Superior temporal gyrus (tissue), 1 donor: ENCODE measurements at regions not wholly inside any gene's neighbourhood (a gene's known extent, or its start where the extent isn't known, plus 50 kb on each side); places are given as distances from the start of the nearest gene placed in this dataset.

ENCODE experiments used
- DNase-seq: peaks from one replicate; pipeline ENCODE4 v3.0.0-alpha.2; 2016; ENCODE audit errors: extremely low spot score

- DNase-seq = no peak
These were observed 88.3 kb downstream of the ANKRD60 start for GRCh38 chr20:58139849-58140786.

GRCh38 chr20:58138395-58138794, 90.1 kb downstream of the ANKRD60 start:
- DNase-seq = no peak

- no peak for DNase-seq
These were observed 90.7 kb downstream of the ANKRD60 start for GRCh38 chr20:58137651-58138265.

- DNase-seq = no peak
These were observed 91.2 kb downstream of the ANKRD60 start for GRCh38 chr20:58137236-58137635.

- DNase-seq = no peak
These were observed 92.3 kb downstream of the ANKRD60 start for GRCh38 chr20:58136149-58136484.

- DNase-seq = no peak
These were observed 92.9 kb downstream of the ANKRD60 start for GRCh38 chr20:58135441-58136148.

- no peak for DNase-seq
These were observed 95.2 kb downstream of the ANKRD60 start for GRCh38 chr20:58133020-58133808.

GRCh38 chr20:58131551-58132142, 96.8 kb downstream of the ANKRD60 start:
- DNase-seq = no peak

- DNase-seq = no peak
These were observed 97.3 kb downstream of the ANKRD60 start for GRCh38 chr20:58131151-58131550.

GRCh38 chr20:58130581-58130980, 97.9 kb downstream of the ANKRD60 start:
- no peak for DNase-seq

- no peak for DNase-seq
These were observed 98.3 kb downstream of the ANKRD60 start for GRCh38 chr20:58130156-58130555.

GRCh38 chr20:58129721-58130151, 98.7 kb downstream of the ANKRD60 start:
- DNase-seq = no peak

- DNase-seq = no peak
These were observed 99.5 kb downstream of the ANKRD60 start for GRCh38 chr20:58128635-58129625.

- no peak for DNase-seq
These were observed 100.7 kb downstream of the ANKRD60 start for GRCh38 chr20:58127701-58128111.

GRCh38 chr20:58125726-58126125, 102.7 kb downstream of the ANKRD60 start:
- DNase-seq = no peak

- no peak for DNase-seq
These were observed 110.5 kb downstream of the ANKRD60 start for GRCh38 chr20:58117944-58118343.

GRCh38 chr20:58116505-58116904, 111.9 kb downstream of the ANKRD60 start:
- no peak for DNase-seq

GRCh38 chr20:58113716-58114115, 114.7 kb downstream of the ANKRD60 start:
- DNase-seq = no peak

- no peak for DNase-seq
These were observed 116.3 kb downstream of the ANKRD60 start for GRCh38 chr20:58112017-58112781.
